ENCODE measurements at regions not wholly inside any gene's neighbourhood (a gene's known extent, or its start where the extent isn't known, plus 50 kb on each side); places are given as distances from the start of the nearest gene placed in this dataset.

GRCh38 chr5:98108497-98108896, 665.0 kb upstream of the RGMB start:
- H3K27me3 Mint-ChIP-seq: no peaks in the 10 kb centered on the region
- DNase-seq: no peak
- TF ChIP-seq CTCF (IDR thresholded peaks at IDR 0.05): no peak
- no peaks in the 10 kb centered on the region for H3K4me1 Mint-ChIP-seq (ENCODE audit: low read depth)
- no peaks in the 10 kb centered on the region for H3K9me3 Mint-ChIP-seq
- CTCF ChIA-PET: no interaction called here
- POLR2A ChIA-PET: interaction anchor here (0.9 kb wide), 1 partner anchor 33 kb away, joined by 3 read pairs; no protein-coding TSS in a partner anchor
- Histone ChIP-seq H3K4me1 (ENCODE audit: insufficient read depth, low read length) (no peaks in the 10 kb centered on the region), H3K27ac (ENCODE audit: low read depth in 1 of 2, low read length in 2 of 2) (no peak overlapping the region), H3K36me3 (ENCODE audit: insufficient read depth, low read length) (no peaks in the 10 kb centered on the region), H3K9me3 (ENCODE audit: control insufficient read depth in 1 of 2, insufficient read depth in 1 of 2, low read length in 2 of 2) (peaks cover 0 to 2% of the 10 kb centered on the region in 2 experiments), H3K4me3 (ENCODE audit: low read length) (no peak overlapping the region), H3K27me3 (ENCODE audit: control insufficient read depth in 1 of 2, insufficient read depth in 2 of 2, low read length in 2 of 2) (no peaks in the 10 kb centered on the region)
- H3K27ac Mint-ChIP-seq: no peak overlapping the region
- no peak overlapping the region for H3K4me3 Mint-ChIP-seq
- intact Hi-C loops (cut with DNase I, micrococcal nuclease): no loop called here
- ATAC-seq (ENCODE audit: poor library complexity): no peak
- no peaks in the 10 kb centered on the region for H3K36me3 Mint-ChIP-seq (ENCODE audit: low read depth)

- no peak for TF ChIP-seq CTCF (IDR thresholded peaks at IDR 0.05)
- no peaks in the 10 kb centered on the region for H3K36me3 ChIP-seq (ENCODE audit: insufficient read depth, low read length)
- H3K4me3 ChIP-seq (ENCODE audit: low read length): no peak overlapping the region
- no peaks in the 10 kb centered on the region for H3K4me1 Mint-ChIP-seq (ENCODE audit: low read depth)
- H3K4me1 ChIP-seq (ENCODE audit: insufficient read depth, low read length): no peaks in the 10 kb centered on the region
- H3K27me3 ChIP-seq (ENCODE audit: control insufficient read depth in 1 of 2, insufficient read depth in 2 of 2, low read length in 2 of 2): no peaks in the 10 kb centered on the region
- ChIA-PET POLR2A (no interaction called here), CTCF (no interaction called here)
- no peaks in the 10 kb centered on the region for H3K9me3 Mint-ChIP-seq
- no peak overlapping the region for H3K4me3 Mint-ChIP-seq
- H3K27me3 Mint-ChIP-seq: no peaks in the 10 kb centered on the region
- no peak overlapping the region for H3K27ac ChIP-seq (ENCODE audit: low read depth in 1 of 2, low read length in 2 of 2)
- no peak overlapping the region for H3K27ac Mint-ChIP-seq
- peaks cover 0 to 5% of the 10 kb centered on the region in 2 experiments for H3K9me3 ChIP-seq (ENCODE audit: control insufficient read depth in 1 of 2, insufficient read depth in 1 of 2, low read length in 2 of 2)
- no peak for DNase-seq
- intact Hi-C loops (cut with DNase I, micrococcal nuclease): no loop called here
- no peak for ATAC-seq (ENCODE audit: poor library complexity)
- no peaks in the 10 kb centered on the region for H3K36me3 Mint-ChIP-seq (ENCODE audit: low read depth)
These were observed 663.9 kb upstream of the RGMB start for GRCh38 chr5:98109561-98110006.

- no peaks in the 10 kb centered on the region for H3K36me3 Mint-ChIP-seq (ENCODE audit: low read depth)
- H3K27me3 ChIP-seq (ENCODE audit: control insufficient read depth in 1 of 2, insufficient read depth in 2 of 2, low read length in 2 of 2): no peaks in the 10 kb centered on the region
- ChIA-PET CTCF (no interaction called here), POLR2A (no interaction called here)
- no peaks in the 10 kb centered on the region for H3K27me3 Mint-ChIP-seq
- no peak for TF ChIP-seq CTCF (IDR thresholded peaks at IDR 0.05)
- DNase-seq (no peak), ATAC-seq (ENCODE audit: poor library complexity) (no peak)
- peaks cover 0 to 5% of the 10 kb centered on the region in 2 experiments for H3K9me3 ChIP-seq (ENCODE audit: control insufficient read depth in 1 of 2, insufficient read depth in 1 of 2, low read length in 2 of 2)
- H3K4me3 ChIP-seq (ENCODE audit: low read length): no peak overlapping the region
- H3K27ac Mint-ChIP-seq: no peak overlapping the region
- H3K4me3 Mint-ChIP-seq: no peak overlapping the region
- no peaks in the 10 kb centered on the region for H3K36me3 ChIP-seq (ENCODE audit: insufficient read depth, low read length)
- H3K4me1 Mint-ChIP-seq (ENCODE audit: low read depth): no peaks in the 10 kb centered on the region
- intact Hi-C loops (cut with DNase I, micrococcal nuclease): no loop called here
- no peaks in the 10 kb centered on the region for H3K9me3 Mint-ChIP-seq
- no peak overlapping the region for H3K27ac ChIP-seq (ENCODE audit: low read depth in 1 of 2, low read length in 2 of 2)
- H3K4me1 ChIP-seq (ENCODE audit: insufficient read depth, low read length): no peaks in the 10 kb centered on the region
These were observed 663.2 kb upstream of the RGMB start for GRCh38 chr5:98110282-98110691.
